Immature natural killer cell (primary cell): ENCODE measurements at regions not wholly inside any gene's neighbourhood (a gene's known extent, or its start where the extent isn't known, plus 50 kb on each side); places are given as distances from the start of the nearest gene placed in this dataset.

ENCODE experiments used
- DNase-seq, 3 donors: peaks; one replicate each; pipeline ENCODE4 v3.0.0; 2022; ENCODE audit warnings: mixed read lengths in 1 of 3
- H3K27ac Mint-ChIP-seq, 6 donors: one replicate each; pipeline ENCODE4 v1.8.0; 2020; ENCODE audit warnings: mixed read lengths in 6 of 6, mild to moderate bottlenecking in 5 of 6, inconsistent platforms in 4 of 6, moderate library complexity in 3 of 6
- H3K27me3 Mint-ChIP-seq, 3 donors: one replicate each; pipeline ENCODE4 v1.8.0; 2020 to 2021; ENCODE audit warnings: low read depth in 3 of 3, mild to moderate bottlenecking in 3 of 3, mixed read lengths in 3 of 3, moderate library complexity in 3 of 3, inconsistent platforms in 1 of 3
- H3K36me3 Mint-ChIP-seq, 3 donors: one replicate each; pipeline ENCODE4 v1.8.0; 2020; ENCODE audit warnings: mixed read lengths in 3 of 3, inconsistent platforms in 2 of 3, mild to moderate bottlenecking in 2 of 3
- H3K4me1 Mint-ChIP-seq, 2 donors: one replicate each; pipeline ENCODE4 v1.8.0; 2020; ENCODE audit warnings: inconsistent platforms in 2 of 2, mild to moderate bottlenecking in 2 of 2, mixed read lengths in 2 of 2, moderate library complexity in 1 of 2
- H3K4me3 Mint-ChIP-seq, 5 donors: one replicate each; pipeline ENCODE4 v1.8.0; 2020; ENCODE audit warnings: mild to moderate bottlenecking in 5 of 5, mixed read lengths in 5 of 5, inconsistent platforms in 3 of 5, moderate library complexity in 3 of 5
- H3K9me3 Mint-ChIP-seq, 6 donors: one replicate each; pipeline ENCODE4 v1.8.0; 2020; ENCODE audit warnings: mild to moderate bottlenecking in 6 of 6, mixed read lengths in 6 of 6, inconsistent platforms in 4 of 6, moderate library complexity in 3 of 6

GRCh38 chr12:105860561-105861207, 278.1 kb downstream of the NUAK1 start:
- Mint-ChIP-seq H3K36me3 (no peaks in the 10 kb centered on the region), H3K4me1 (no peaks in the 10 kb centered on the region), H3K9me3 (peaks cover 0 to 6% (median 0%) of the 10 kb centered on the region in 6 donors), H3K4me3 (no peak overlapping the region), H3K27ac (no peak overlapping the region), H3K27me3 (peaks cover 0 to 8% (median 1%) of the 10 kb centered on the region in 3 donors)
- no peak for DNase-seq

DNA sequence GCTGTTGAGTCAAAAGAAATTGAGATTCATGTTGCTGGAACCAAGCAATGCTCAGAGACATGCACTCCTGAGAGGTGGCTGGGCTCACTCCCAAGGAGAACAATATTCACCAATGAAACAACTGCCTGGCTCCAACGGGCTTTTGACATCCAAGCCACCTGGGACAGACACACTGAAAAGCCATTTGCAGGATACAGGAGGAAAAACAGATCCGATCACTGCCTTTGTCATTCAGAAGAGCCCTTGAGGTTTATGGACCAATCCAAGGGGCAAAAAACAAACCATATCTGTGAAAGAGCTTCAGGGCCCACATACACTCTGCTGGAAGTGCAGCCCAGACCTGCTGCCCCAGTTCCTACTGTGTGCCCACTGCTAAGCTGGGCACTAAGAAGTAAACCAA, 277.5 kb downstream of the NUAK1 start:
- no peak for DNase-seq
- Mint-ChIP-seq H3K36me3 (no peaks in the 10 kb centered on the region), H3K9me3 (peaks cover 0 to 6% (median 0%) of the 10 kb centered on the region in 6 donors), H3K4me3 (no peak overlapping the region), H3K27me3 (peaks cover 0 to 7% (median 1%) of the 10 kb centered on the region in 3 donors), H3K27ac (no peak overlapping the region), H3K4me1 (no peaks in the 10 kb centered on the region)

- no peak overlapping the region for H3K4me3 Mint-ChIP-seq
- no peaks in the 10 kb centered on the region for H3K36me3 Mint-ChIP-seq
- no peak overlapping the region for H3K27ac Mint-ChIP-seq
- no peaks in the 10 kb centered on the region for H3K4me1 Mint-ChIP-seq
- H3K9me3 Mint-ChIP-seq: peaks cover 0 to 6% (median 0%) of the 10 kb centered on the region in 6 donors
- no peak for DNase-seq
- H3K27me3 Mint-ChIP-seq: peaks cover 0 to 5% (median 1%) of the 10 kb centered on the region in 3 donors
Observed at GRCh38 chr12:105862163-105862821, 276.5 kb downstream of the NUAK1 start.

DNA sequence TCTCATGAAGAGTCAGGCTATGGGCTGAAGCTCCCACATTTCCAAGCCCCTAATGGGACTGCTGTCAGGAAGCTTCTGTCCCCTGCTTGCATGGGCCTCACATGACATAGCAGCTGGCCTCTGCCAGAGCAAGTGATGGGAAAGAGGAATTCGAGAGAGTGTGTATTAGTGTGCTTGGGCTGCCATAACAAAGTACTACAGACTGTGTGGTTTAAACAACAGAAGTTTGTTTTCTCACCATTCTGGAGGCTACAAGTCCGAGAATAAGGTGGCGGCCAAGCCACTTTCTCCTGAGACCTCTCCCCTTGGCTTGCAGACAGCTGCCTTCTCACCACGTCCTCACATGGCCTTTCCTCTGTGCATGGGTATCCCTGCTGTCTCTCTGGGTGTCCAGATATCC, 274.4 kb downstream of the NUAK1 start:
- no peaks in the 10 kb centered on the region for H3K36me3 Mint-ChIP-seq
- DNase-seq: no peak
- H3K27ac Mint-ChIP-seq: no peak overlapping the region
- H3K4me1 Mint-ChIP-seq: no peaks in the 10 kb centered on the region
- peaks cover 0 to 6% (median 0%) of the 10 kb centered on the region in 6 donors for H3K9me3 Mint-ChIP-seq
- H3K27me3 Mint-ChIP-seq: peaks cover 1 to 4% (median 3%) of the 10 kb centered on the region in 3 donors
- no peak overlapping the region for H3K4me3 Mint-ChIP-seq

- H3K27ac Mint-ChIP-seq: no peak overlapping the region
- H3K36me3 Mint-ChIP-seq: no peaks in the 10 kb centered on the region
- H3K4me1 Mint-ChIP-seq: no peaks in the 10 kb centered on the region
- DNase-seq: no peak
- no peak overlapping the region for H3K4me3 Mint-ChIP-seq
- peaks cover 1 to 4% (median 3%) of the 10 kb centered on the region in 3 donors for H3K27me3 Mint-ChIP-seq
- H3K9me3 Mint-ChIP-seq: peaks cover 0 to 6% (median 0%) of the 10 kb centered on the region in 6 donors
Observed at GRCh38 chr12:105864901-105865300, 273.9 kb downstream of the NUAK1 start.

- no peak for DNase-seq
- Mint-ChIP-seq H3K27ac (no peak overlapping the region), H3K4me3 (no peak overlapping the region), H3K27me3 (peaks cover 1 to 5% (median 4%) of the 10 kb centered on the region in 3 donors), H3K36me3 (no peaks in the 10 kb centered on the region), H3K9me3 (peaks cover 0 to 6% (median under 1%) of the 10 kb centered on the region in 6 donors), H3K4me1 (no peaks in the 10 kb centered on the region)
Observed at GRCh38 chr12:105865886-105866285, 272.9 kb downstream of the NUAK1 start.

GRCh38 chr12:105874121-105874520, 264.6 kb downstream of the NUAK1 start:
- H3K36me3 Mint-ChIP-seq: no peaks in the 10 kb centered on the region
- no peak overlapping the region for H3K27ac Mint-ChIP-seq
- no peak for DNase-seq
- H3K27me3 Mint-ChIP-seq: peaks cover 2 to 6% (median 2%) of the 10 kb centered on the region in 3 donors
- peaks cover 0 to 4% (median 2%) of the 10 kb centered on the region in 6 donors for H3K9me3 Mint-ChIP-seq
- no peaks in the 10 kb centered on the region for H3K4me1 Mint-ChIP-seq
- H3K4me3 Mint-ChIP-seq: no peak overlapping the region

DNA sequence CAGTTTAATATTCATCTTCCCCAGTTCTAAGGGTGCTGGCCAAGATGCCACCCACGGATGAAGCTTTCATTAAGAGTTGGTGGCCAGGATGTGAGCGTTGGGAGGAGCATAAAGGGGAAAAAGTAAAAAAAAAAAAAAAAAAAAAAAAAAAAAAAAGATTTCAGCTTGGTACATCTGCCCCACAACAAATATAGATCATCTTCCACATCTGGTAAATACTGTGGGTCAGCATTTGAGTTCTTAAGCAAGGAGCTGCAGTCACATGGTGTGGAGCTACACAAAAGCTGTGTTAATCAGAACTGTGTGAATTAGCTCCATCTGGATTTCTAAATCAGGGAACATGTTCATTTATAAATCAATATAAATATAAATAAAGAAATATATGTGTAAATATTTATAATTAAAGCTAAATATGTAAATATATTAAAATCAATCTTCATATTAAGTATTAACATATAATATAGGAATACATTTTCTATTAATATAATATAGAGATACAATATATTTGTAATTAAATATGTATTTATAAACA, 262.3 kb downstream of the NUAK1 start:
- Mint-ChIP-seq H3K27ac (no peak overlapping the region), H3K4me3 (no peak overlapping the region), H3K9me3 (peaks cover 0 to 2% (median 0%) of the 10 kb centered on the region in 6 donors), H3K36me3 (no peaks in the 10 kb centered on the region), H3K4me1 (no peaks in the 10 kb centered on the region), H3K27me3 (peaks cover 2 to 3% (median 2%) of the 10 kb centered on the region in 3 donors)
- no peak for DNase-seq

GRCh38 chr12:105878964-105879363, 259.8 kb downstream of the NUAK1 start:
- Mint-ChIP-seq H3K27ac (no peak overlapping the region), H3K4me1 (no peaks in the 10 kb centered on the region), H3K9me3 (no peaks in the 10 kb centered on the region), H3K36me3 (no peaks in the 10 kb centered on the region), H3K27me3 (peaks cover 0 to 1% (median 0%) of the 10 kb centered on the region in 3 donors), H3K4me3 (no peak overlapping the region)
- DNase-seq: no peak

- Mint-ChIP-seq H3K9me3 (no peaks in the 10 kb centered on the region), H3K27me3 (peaks cover 0 to 1% (median 0%) of the 10 kb centered on the region in 3 donors), H3K4me3 (no peak overlapping the region), H3K27ac (no peak overlapping the region), H3K36me3 (no peaks in the 10 kb centered on the region), H3K4me1 (no peaks in the 10 kb centered on the region)
- no peak for DNase-seq
Observed at GRCh38 chr12:105880824-105881388, 257.8 kb downstream of the NUAK1 start.

- no peak for DNase-seq
- no peak overlapping the region for H3K27ac Mint-ChIP-seq
- H3K4me1 Mint-ChIP-seq: no peaks in the 10 kb centered on the region
- H3K4me3 Mint-ChIP-seq: no peak overlapping the region
- peaks cover 0 to 4% (median 0%) of the 10 kb centered on the region in 3 donors for H3K27me3 Mint-ChIP-seq
- no peaks in the 10 kb centered on the region for H3K9me3 Mint-ChIP-seq
- no peaks in the 10 kb centered on the region for H3K36me3 Mint-ChIP-seq
Observed at GRCh38 chr12:105882404-105882803, 256.4 kb downstream of the NUAK1 start.

DNA sequence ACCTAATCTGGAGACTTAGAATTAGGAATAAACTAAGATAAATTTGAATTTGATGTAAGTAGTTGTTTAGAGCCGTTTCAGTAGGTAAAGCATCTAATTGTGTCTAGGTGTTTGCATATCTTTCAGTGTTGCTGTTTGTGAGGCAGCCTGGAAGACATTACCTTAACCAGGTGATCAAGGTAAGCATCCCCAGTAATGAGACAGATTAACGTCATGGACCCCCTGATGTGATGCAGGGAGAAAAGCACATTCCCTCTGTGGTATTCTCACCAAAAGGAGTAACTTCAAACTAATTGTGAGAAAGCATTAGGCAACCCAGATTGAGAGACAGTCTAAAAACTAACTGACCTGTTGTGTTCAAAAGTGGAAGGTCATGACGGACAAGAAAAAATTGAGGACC, 251.6 kb downstream of the NUAK1 start:
- Mint-ChIP-seq H3K27me3 (peaks cover 0 to 7% (median 0%) of the 10 kb centered on the region in 3 donors), H3K4me1 (no peaks in the 10 kb centered on the region), H3K27ac (no peak overlapping the region), H3K9me3 (no peaks in the 10 kb centered on the region), H3K36me3 (no peaks in the 10 kb centered on the region), H3K4me3 (no peak overlapping the region)
- no peak for DNase-seq

- Mint-ChIP-seq H3K27me3 (peaks cover 0 to 7% (median 0%) of the 10 kb centered on the region in 3 donors), H3K9me3 (no peaks in the 10 kb centered on the region), H3K36me3 (no peaks in the 10 kb centered on the region), H3K4me1 (no peaks in the 10 kb centered on the region), H3K4me3 (no peak overlapping the region), H3K27ac (no peak overlapping the region)
- DNase-seq: no peak
Observed at GRCh38 chr12:105888696-105889095, 250.1 kb downstream of the NUAK1 start.

- no peaks in the 10 kb centered on the region for H3K4me1 Mint-ChIP-seq
- H3K4me3 Mint-ChIP-seq: no peak overlapping the region
- H3K27me3 Mint-ChIP-seq: peaks cover 0 to 3% (median 1%) of the 10 kb centered on the region in 3 donors
- H3K36me3 Mint-ChIP-seq: no peaks in the 10 kb centered on the region
- DNase-seq: no peak
- H3K9me3 Mint-ChIP-seq: no peaks in the 10 kb centered on the region
- no peak overlapping the region for H3K27ac Mint-ChIP-seq
Observed at GRCh38 chr12:105892362-105892910, 246.3 kb downstream of the NUAK1 start.
